A204.1 (cell line): ENCODE measurements at regions not wholly inside any gene's neighbourhood (a gene's known extent, or its start where the extent isn't known, plus 50 kb on each side); places are given as distances from the start of the nearest gene placed in this dataset.

ENCODE experiments used
- FAIRE-seq: peaks from 2 replicates; lab custom pipeline; 2012; peaks lifted over from hg19 to GRCh38; lab: Jason Lieb, UNC

DNA sequence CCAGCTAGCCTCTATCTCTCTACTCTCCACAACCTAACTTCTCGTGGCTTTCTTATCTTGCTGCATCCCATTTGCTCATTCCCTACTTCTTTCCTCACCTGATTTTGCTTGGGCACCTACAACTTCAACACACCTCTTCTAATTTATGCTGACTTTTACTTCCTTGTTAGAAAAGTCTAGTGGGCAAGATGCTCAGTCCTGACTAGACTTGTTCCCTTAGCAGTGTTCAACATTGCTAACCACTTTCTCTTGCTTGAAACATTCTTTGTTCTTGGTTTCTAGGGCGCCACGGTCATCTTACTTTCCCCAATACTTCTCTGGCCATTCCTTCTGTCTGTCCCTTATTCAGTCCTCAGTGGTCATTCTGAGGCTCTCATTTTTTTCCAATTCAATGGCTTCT is 454.7 kb upstream of the CWC22 start:
- no peak for FAIRE-seq

- FAIRE-seq = no peak
Observed at GRCh38 chr2:180456801-180457200, 449.7 kb upstream of the CWC22 start.

DNA sequence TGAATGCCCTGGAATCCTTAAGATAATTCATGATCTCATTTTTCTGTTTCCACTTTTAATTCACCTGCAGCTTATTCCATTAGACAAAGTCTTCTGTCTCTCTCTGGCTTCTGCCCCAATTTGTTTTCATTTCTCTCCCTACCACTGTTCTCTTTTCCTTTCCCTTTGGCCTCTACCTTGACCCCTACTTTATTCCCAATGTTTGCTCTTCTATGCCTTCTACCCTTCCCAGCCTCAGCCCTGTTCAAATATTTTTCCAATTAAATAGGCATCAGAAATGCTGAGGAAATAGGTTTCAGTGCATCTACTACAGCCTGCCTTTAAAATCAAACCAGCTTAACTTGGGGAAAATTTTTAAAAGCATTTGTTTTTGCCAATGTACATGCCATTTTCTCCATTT is 443.7 kb upstream of the CWC22 start:
- FAIRE-seq = no peak

DNA sequence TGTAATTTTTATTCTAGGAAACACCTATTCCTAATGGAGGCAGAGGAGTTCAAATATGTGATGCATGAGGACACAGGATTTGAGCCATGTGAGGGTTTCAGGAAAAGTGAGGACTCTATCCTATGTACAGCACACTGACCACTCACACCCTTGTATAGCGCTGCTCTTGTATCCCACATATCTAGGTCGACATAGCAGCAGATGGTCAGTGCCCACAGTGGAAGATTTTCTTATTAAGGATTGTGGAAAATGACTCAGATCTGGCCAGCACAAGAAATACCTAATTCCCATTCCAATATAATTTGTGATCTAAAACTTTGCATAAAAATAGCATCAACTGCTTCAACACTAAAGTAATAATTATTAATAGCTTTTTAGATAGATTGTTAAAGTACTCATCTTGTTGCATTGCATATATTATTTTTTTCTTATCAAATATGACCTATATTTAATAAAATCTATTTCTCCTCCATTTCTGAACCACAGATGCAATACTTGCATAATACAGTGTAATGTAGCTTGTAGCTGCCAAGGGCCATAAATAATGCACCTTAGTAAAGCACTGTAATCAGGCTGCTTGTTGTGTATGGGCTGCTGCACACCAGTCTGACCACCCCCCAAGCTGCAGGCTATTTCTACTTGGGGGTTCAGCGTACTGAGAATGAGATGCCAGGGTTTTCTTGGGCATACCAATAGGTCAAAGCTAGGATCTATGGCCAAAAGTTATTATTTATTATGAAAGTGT is 442.2 kb upstream of the CWC22 start:
- FAIRE-seq = no peak

- no peak for FAIRE-seq
Observed at GRCh38 chr2:180446492-180446891, 439.4 kb upstream of the CWC22 start.

DNA sequence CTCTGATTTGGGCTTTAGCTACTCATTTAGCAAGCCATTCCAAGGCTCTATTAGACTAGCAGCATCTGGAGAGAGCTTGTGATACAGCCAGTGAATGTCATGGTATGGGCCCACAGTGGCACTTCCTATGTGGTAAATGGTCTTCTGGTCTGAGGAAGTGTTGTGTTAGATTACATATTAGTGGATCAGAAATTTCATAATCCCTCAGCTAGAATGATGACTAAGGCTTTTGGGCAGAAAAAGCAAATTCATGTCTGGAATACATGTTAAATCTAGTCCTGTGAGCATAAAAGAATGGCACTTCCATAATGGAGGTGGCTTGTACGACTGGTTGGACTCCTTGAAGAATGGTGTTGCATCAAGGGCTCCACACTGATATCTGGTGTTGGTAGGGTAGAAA is 436.8 kb upstream of the CWC22 start:
- FAIRE-seq = no peak

- no peak for FAIRE-seq
Observed at GRCh38 chr2:180442860-180443644, 436.0 kb upstream of the CWC22 start.

DNA sequence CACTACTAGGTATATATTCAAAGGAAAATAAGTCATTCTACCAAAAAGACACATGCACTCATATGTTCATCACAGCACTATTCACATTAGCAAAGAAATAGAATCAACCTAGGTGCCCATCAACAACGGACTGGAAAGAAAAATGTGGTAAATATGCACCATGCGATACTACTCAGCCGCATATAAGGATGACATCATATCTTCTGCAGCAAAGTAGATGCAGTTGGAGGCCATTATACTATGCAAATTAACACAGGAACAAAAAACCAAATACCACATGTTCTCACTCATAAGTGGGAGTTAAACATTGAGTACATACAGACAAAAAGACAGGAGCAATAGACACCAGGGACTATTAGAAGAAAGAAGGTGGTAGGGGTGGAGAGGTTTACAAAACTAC is 412.1 kb upstream of the CWC22 start:
- FAIRE-seq = no peak

GRCh38 chr2:180416627-180417026 is 409.5 kb upstream of the CWC22 start:
- no peak for FAIRE-seq

DNA sequence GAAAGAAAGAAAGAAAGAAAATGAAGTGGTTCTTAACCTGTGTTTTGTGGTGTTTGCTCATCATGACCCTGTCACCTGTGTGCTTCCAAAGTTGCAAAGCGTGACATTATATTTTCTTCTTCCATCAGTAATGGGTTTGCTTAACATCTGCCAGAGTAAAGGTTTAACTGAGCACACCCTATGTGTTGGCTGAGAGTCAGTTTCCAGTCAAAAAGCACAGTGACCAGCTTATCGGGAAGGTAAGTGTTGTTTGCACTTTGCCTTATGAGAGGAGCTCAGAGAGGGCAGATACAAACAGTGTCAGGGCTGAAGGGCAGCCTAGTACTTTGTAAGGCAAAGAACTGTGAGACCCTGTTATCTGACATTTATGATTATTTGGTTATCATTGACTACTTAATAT is 406.2 kb upstream of the CWC22 start:
- FAIRE-seq = no peak

GRCh38 chr2:180412219-180412618 is 405.1 kb upstream of the CWC22 start:
- no peak for FAIRE-seq

DNA sequence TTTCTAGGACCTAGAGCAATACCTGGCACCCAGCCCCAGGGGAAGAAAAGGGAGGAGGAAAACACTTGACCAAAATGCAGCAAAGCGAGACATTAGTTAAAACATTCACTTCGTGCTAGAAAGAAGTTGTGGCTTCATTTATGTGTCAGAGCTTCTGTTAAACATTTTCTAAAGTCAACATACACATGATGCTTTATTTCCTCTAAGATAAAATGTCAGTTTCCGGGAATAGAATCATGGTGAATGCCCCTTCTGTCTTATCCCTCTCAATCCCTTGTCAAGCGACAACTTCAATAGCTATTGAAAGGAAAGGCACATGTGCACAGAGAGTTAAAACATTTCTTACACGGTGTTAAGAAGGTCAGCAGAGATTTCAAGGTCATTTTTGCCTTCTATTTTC is 404.6 kb upstream of the CWC22 start:
- FAIRE-seq = no peak

DNA sequence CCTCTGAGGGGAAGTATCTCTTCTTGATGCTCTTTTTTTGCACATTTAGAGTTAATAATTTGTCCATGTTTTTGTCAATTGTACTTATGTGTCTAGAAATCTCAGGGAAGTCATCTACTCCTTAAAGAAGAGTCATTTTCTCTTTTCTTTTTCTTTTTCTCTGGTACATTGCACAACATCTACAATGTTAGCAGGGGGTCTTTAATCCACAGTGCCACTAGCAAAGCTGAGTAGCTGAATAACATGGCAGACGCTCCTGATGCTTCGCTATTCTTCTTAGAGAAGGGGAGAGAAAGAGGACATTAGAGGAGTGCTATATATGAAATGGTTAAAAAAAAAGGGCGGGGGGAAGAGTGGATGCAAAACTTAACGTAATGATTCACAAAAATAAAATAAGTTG is 399.6 kb upstream of the CWC22 start:
- no peak for FAIRE-seq

GRCh38 chr2:180405520-180405919 is 398.4 kb upstream of the CWC22 start:
- FAIRE-seq = no peak

DNA sequence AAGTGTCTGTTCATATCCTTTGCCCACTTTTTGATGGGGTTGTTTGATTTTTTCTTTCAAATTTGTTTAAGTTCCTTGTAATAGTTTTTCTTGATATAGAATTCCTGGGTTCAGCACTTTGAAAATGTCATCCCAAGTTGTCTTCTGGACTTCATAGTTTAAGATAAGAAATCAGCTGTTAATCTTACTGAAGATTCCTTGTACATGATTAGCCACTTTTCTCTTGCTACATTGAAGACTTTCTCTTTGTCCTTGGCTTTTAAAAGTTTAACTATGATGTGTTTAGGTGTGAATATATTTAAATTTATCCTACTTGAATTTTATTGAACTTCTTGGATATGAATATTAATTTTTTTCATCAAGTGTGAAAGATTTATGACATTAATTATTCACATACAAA is 387.2 kb upstream of the CWC22 start:
- no peak for FAIRE-seq

GRCh38 chr2:180385601-180386201 is 378.6 kb upstream of the CWC22 start:
- FAIRE-seq = no peak

DNA sequence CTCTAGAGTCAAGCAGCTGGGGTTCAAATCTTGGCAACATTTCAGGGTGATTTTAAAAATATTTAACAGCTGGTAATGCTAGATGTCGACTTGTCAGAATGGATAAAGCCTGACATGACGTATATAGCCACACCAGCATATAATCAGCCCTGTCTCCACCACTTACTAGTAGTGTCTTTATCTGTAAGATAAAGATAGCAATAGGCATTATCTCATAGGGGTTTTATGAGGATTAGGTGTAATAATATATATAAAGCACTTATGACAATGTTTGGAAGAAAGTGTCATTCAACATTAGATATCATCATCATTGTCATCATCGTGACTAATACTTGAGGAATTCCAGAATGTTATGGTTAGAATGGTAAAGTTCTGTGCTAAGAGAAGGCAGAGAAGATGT is 369.0 kb upstream of the CWC22 start:
- FAIRE-seq = no peak

DNA sequence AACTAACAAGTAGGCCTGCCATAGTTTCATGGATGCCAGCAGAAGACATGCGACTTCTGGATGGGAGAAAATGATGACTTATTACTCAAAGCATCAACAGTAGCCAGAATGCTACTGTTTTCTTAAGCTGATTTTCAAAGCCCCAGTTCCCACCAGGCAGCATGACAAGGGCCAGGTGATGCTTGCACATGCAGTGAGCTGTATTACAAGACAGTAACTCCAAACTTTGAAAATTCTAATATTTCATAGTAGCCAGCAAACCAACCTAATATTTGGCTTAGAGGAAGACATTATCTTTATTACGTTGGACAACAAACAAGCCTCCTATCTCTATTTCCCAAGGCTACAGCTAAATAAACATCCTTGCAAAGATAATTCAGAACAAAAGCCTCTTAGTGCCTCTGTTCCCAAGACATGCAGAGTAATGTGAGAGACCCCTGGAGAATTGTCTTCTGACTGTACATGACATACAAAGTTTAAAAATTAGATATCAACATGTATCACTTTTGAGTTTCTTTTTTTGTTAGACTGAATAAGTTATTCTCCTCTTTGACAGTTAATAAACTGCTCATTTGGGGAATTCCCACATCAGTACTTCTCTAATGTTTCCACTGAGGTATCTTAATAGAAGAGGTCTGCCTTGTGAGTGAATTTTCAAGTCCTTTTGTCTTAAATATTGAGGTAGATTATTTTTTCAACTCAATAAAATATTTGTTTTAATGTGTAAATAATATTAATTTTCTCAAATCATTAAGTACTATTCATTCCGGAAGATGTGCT is 367.6 kb upstream of the CWC22 start:
- FAIRE-seq = no peak

GRCh38 chr2:180370511-180371205 is 363.6 kb upstream of the CWC22 start:
- FAIRE-seq = no peak

DNA sequence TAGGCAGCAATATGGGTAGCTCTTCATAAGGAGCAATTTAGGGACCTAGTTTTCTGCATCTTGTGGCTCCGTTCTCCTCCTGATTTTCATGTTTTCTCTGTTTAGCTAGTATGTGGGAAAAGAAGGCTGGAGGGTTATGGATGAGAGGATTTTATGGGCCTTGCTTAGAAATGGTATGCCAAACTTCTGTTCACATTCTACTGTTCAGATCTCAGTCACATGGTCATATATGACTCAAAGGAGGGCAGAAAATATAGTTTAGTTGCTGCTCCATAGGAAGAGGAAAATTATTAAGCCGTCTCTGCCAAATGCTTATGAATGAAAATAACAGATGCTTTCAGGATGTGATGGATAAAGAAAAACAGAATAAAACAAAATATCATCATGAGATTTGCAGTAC is 361.8 kb upstream of the CWC22 start:
- no peak for FAIRE-seq

- no peak for FAIRE-seq
Observed at GRCh38 chr2:180367815-180368214, 360.7 kb upstream of the CWC22 start.

GRCh38 chr2:180366481-180366880 is 359.4 kb upstream of the CWC22 start:
- FAIRE-seq = no peak
